OCI-LY3 (cell line): ENCODE measurements at regions not wholly inside any gene's neighbourhood (a gene's known extent, or its start where the extent isn't known, plus 50 kb on each side); places are given as distances from the start of the nearest gene placed in this dataset.

ENCODE experiments used
- H2AFZ ChIP-seq: fragments of 200-600, 300-600 bp; shearing (Covaris generic); 2 replicates; pipeline ENCODE4 v1.6.0; 2014; ENCODE audit warnings: antibody characterized with exemption, low read depth, low read length
- H3K27ac ChIP-seq: fragments of 200-600, 300-600 bp; sonication (generic); 2 replicates; pipeline ENCODE4 v1.5.1; 2014; ENCODE audit warnings: mild to moderate bottlenecking, low read length, moderate library complexity, mixed read lengths
- H3K27me3 ChIP-seq: fragments of 200-600, 300-600 bp; sonication (generic); 2 replicates; pipeline ENCODE4 v1.6.1; 2014; ENCODE audit warnings: low read depth, low read length, mixed read lengths
- H3K36me3 ChIP-seq: fragments of 200-600, 300-600 bp; sonication (generic); replicated peaks from 2 replicates; pipeline ENCODE3; 2014; ENCODE audit warnings: low read depth, low read length, mixed read lengths
- H3K4me1 ChIP-seq: fragments of 300-600, 200-600 bp; sonication (generic); 2 replicates; pipeline ENCODE4 v1.6.1; 2014; ENCODE audit warnings: low read length, mixed read lengths
- H3K4me2 ChIP-seq: fragments of 200-600, 300-600 bp; sonication (generic); 2 replicates; pipeline ENCODE4 v1.6.1; 2014; ENCODE audit warnings: low read length, mixed read lengths
- H3K4me3 ChIP-seq: fragments of 300-600, 200-600 bp; sonication (generic); 2 replicates; pipeline ENCODE4 v1.5.1; 2014; ENCODE audit warnings: antibody characterized with exemption, mild to moderate bottlenecking, low read length, moderate library complexity
- H3K79me2 ChIP-seq: fragments of 300-600, 200-600 bp; shearing (Covaris generic); 2 replicates; pipeline ENCODE4 v1.6.1; 2014; ENCODE audit warnings: mild to moderate bottlenecking, low read length, mixed read lengths
- H3K9ac ChIP-seq: fragments of 300-600, 200-600 bp; shearing (Covaris generic); 2 replicates; pipeline ENCODE4 v1.6.0; 2014; ENCODE audit warnings: mild to moderate bottlenecking, low read length, moderate library complexity
- H3K9me3 ChIP-seq: fragments of 200-600, 300-600 bp; shearing (Covaris generic); 2 replicates; pipeline ENCODE4 v1.6.1; 2014; ENCODE audit warnings: low read length, mixed read lengths; ENCODE audit not compliant: insufficient read depth
- H4K20me1 ChIP-seq: fragments of 200-600, 300-600 bp; sonication (generic); 2 replicates; pipeline ENCODE4 v1.6.1; 2016; ENCODE audit warnings: low read length, mixed read lengths; ENCODE audit not compliant: insufficient read depth
- EZH2phosphoT487 ChIP-seq: fragments of 200-600 bp; shearing (Covaris generic); IDR thresholded peaks from 2 replicates; pipeline ENCODE4 v1.6.1; 2018; ENCODE audit warnings: antibody characterized with exemption, mixed run types, low read depth
- TF ChIP-seq, protein P1 (sequence below): fragments of 200-600, 300-600 bp; sonication (generic); IDR thresholded peaks from 2 replicates; pipeline ENCODE4 v1.5.1; 2014; ENCODE audit warnings: antibody characterized with exemption, low read length, low read depth

GRCh38 chr1:80251591-80251990, 1245.1 kb upstream of the ADGRL4 start:
- H3K9me3 ChIP-seq, result no peaks in the 10 kb centered on the region
- TF ChIP-seq EZH2phosphoT487, result no peak
- TF ChIP-seq, protein P1, sequence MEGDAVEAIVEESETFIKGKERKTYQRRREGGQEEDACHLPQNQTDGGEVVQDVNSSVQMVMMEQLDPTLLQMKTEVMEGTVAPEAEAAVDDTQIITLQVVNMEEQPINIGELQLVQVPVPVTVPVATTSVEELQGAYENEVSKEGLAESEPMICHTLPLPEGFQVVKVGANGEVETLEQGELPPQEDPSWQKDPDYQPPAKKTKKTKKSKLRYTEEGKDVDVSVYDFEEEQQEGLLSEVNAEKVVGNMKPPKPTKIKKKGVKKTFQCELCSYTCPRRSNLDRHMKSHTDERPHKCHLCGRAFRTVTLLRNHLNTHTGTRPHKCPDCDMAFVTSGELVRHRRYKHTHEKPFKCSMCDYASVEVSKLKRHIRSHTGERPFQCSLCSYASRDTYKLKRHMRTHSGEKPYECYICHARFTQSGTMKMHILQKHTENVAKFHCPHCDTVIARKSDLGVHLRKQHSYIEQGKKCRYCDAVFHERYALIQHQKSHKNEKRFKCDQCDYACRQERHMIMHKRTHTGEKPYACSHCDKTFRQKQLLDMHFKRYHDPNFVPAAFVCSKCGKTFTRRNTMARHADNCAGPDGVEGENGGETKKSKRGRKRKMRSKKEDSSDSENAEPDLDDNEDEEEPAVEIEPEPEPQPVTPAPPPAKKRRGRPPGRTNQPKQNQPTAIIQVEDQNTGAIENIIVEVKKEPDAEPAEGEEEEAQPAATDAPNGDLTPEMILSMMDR, result no peak
- H3K36me3 ChIP-seq, result no peaks in the 10 kb centered on the region
- H3K79me2 ChIP-seq, result no peaks in the 10 kb centered on the region
- no peaks in the 10 kb centered on the region for H3K27me3 ChIP-seq
- no peaks in the 10 kb centered on the region for H3K4me1 ChIP-seq
- H3K4me3 ChIP-seq, result no peak overlapping the region
- H3K9ac ChIP-seq, result no peak overlapping the region
- no peak overlapping the region for H3K4me2 ChIP-seq
- no peak overlapping the region for H2AFZ ChIP-seq
- H4K20me1 ChIP-seq, result no peaks in the 10 kb centered on the region
- H3K27ac ChIP-seq, result no peak overlapping the region

- Histone ChIP-seq H4K20me1 (no peaks in the 10 kb centered on the region), H3K4me3 (no peak overlapping the region), H3K79me2 (no peaks in the 10 kb centered on the region), H3K27me3 (no peaks in the 10 kb centered on the region), H3K9ac (no peak overlapping the region), H3K9me3 (no peaks in the 10 kb centered on the region), H3K36me3 (no peaks in the 10 kb centered on the region), H3K4me1 (no peaks in the 10 kb centered on the region), H2AFZ (no peak overlapping the region), H3K4me2 (no peak overlapping the region), H3K27ac (no peak overlapping the region)
- TF ChIP-seq EZH2phosphoT487, result no peak
- TF ChIP-seq, protein P1, result no peak
These were observed 1244.6 kb upstream of the ADGRL4 start for GRCh38 chr1:80251171-80251570.

- no peaks in the 10 kb centered on the region for H3K27me3 ChIP-seq
- no peaks in the 10 kb centered on the region for H3K79me2 ChIP-seq
- H3K4me3 ChIP-seq, result no peak overlapping the region
- H3K4me2 ChIP-seq, result no peak overlapping the region
- no peak overlapping the region for H3K9ac ChIP-seq
- no peaks in the 10 kb centered on the region for H3K9me3 ChIP-seq
- TF ChIP-seq, protein P1, result no peak
- TF ChIP-seq EZH2phosphoT487, result no peak
- H3K27ac ChIP-seq, result no peak overlapping the region
- no peak overlapping the region for H2AFZ ChIP-seq
- H3K4me1 ChIP-seq, result no peaks in the 10 kb centered on the region
- no peaks in the 10 kb centered on the region for H4K20me1 ChIP-seq
- H3K36me3 ChIP-seq, result no peaks in the 10 kb centered on the region
These were observed 1244.1 kb upstream of the ADGRL4 start for GRCh38 chr1:80250573-80251168.

DNA sequence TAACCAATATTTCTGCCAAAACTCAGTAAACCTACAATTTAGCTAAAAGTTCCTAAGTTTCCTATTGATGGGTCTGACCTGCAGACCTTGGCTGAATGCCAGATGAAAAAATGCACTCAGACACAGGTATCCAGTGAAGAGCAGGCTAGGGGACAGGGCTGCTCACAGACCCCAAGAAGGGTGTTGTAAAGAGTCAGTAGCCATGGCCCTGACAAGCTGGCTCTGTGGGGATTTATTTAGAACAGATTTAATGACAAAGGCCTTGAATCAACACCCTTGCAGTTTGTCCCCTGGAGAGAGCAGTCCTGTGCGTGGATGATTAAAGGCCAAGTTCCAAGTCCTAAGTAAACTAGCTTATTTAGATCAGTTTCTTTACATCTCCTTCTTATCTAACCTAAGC, 1243.2 kb upstream of the ADGRL4 start:
- no peak overlapping the region for H3K27ac ChIP-seq

More for the DNA sequence above, 1243.2 kb upstream of the ADGRL4 start:
- Histone ChIP-seq H3K27me3 (no peaks in the 10 kb centered on the region), H3K36me3 (no peaks in the 10 kb centered on the region), H2AFZ (no peak overlapping the region), H3K4me1 (no peaks in the 10 kb centered on the region), H3K9ac (no peak overlapping the region), H3K9me3 (no peaks in the 10 kb centered on the region), H4K20me1 (no peaks in the 10 kb centered on the region), H3K4me3 (no peak overlapping the region), H3K79me2 (no peaks in the 10 kb centered on the region), H3K4me2 (no peak overlapping the region)
- TF ChIP-seq, protein P1, result no peak
- no peak for TF ChIP-seq EZH2phosphoT487
